A549 (cell line): ENCODE measurements at regions not wholly inside any gene's neighbourhood (a gene's known extent, or its start where the extent isn't known, plus 50 kb on each side); places are given as distances from the start of the nearest gene placed in this dataset.

Source experiments
- ATAC-seq, 2 experiments: fragments of 200-7000 bp in 1 of 2; fragments of >200 bp in 1 of 2; cut with Nextera tagmentation in 1 of 2; cut with Tn5 transposase in 1 of 2; 3 replicates each; pipeline versions ENCODE4 v1.8.0 to v1.9.1; 2018 to 2020; ENCODE audit warnings: mild to moderate bottlenecking in 1 of 2, moderate library complexity in 1 of 2
- CTCF ChIA-PET: fragments of 300-600 bp; sonication (Branson Sonifier 250); formaldehyde crosslinking; extraction: SDS; loops from one replicate; lab custom pipeline; 2021; ENCODE audit warnings: antibody characterized with exemption, inconsistent platforms; lab: Yijun Ruan, JAX
- POLR2A ChIA-PET: fragments of 350-600 bp; formaldehyde crosslinking; extraction: SDS; loops from one replicate; lab custom pipeline; 2021; ENCODE audit warnings: antibody characterized with exemption, inconsistent platforms; lab: Yijun Ruan, JAX
- DNase-seq, 2 experiments: peaks; one replicate each; pipeline versions ENCODE4 v3.0.0 to v3.0.0-alpha.2; 2011 to 2016; ENCODE audit warnings: low read depth in 1 of 2, low spot score in 1 of 2
- FAIRE-seq: peaks from 2 replicates; lab custom pipeline; 2011; peaks lifted over from hg19 to GRCh38; lab: Jason Lieb, UNC
- H3K27ac ChIP-seq, 2 experiments: fragments of >200 bp; sonication (Bioruptor Twin); formaldehyde crosslinking; 3 replicates each; pipeline ENCODE4 v1.5.1; 2016 to 2017
- H3K4me1 ChIP-seq: fragments of >200 bp; sonication (Bioruptor Twin); formaldehyde crosslinking; 3 replicates; pipeline ENCODE4 v1.6.1; 2016
- H3K4me2 ChIP-seq: fragments of >200 bp; sonication (Bioruptor Twin); formaldehyde crosslinking; 3 replicates; pipeline ENCODE4 v1.6.1; 2016
- H3K4me3 ChIP-seq: fragments of >200 bp; sonication (Bioruptor Twin); formaldehyde crosslinking; 3 replicates; pipeline ENCODE4 v1.5.1; 2016
- H3K9me3 ChIP-seq: fragments of >200 bp; sonication (Bioruptor Twin); formaldehyde crosslinking; 3 replicates; pipeline ENCODE4 v1.6.1; 2016
- ATOH8 ChIP-seq: fragments of 250-450 bp; sonication (Bioruptor Pico); IDR thresholded peaks from 2 replicates; pipeline ENCODE4 v1.5.0; 2020; ENCODE audit warnings: low read depth, mild to moderate bottlenecking, moderate library complexity
- CEBPB ChIP-seq, 2 experiments: fragments of >200 bp in 1 of 2; sonication (Bioruptor Twin) in 1 of 2; formaldehyde crosslinking in 1 of 2; IDR thresholded peaks; 2 replicates each; pipeline ENCODE4 v1.6.1; 2012 to 2016
- ESRRA ChIP-seq: fragments of 150-350 bp; IDR thresholded peaks from 2 replicates; pipeline ENCODE4 v1.6.1; 2014; ENCODE audit warnings: mild to moderate bottlenecking, low read length, borderline replicate concordance
- GATA3 ChIP-seq: IDR thresholded peaks from 2 replicates; pipeline ENCODE4 v1.6.1; 2012; ENCODE audit warnings: borderline replicate concordance
- HEYL ChIP-seq: fragments of 250-450 bp; sonication (Bioruptor Pico); IDR thresholded peaks from 2 replicates; pipeline ENCODE4 v1.8.0; 2021; ENCODE audit warnings: mild to moderate bottlenecking, moderate library complexity
- HOXB13 ChIP-seq: fragments of 250-450 bp; sonication (Bioruptor Pico); IDR thresholded peaks from 2 replicates; pipeline ENCODE4 v1.5.0; 2020; ENCODE audit warnings: low read depth, mild to moderate bottlenecking, moderate library complexity
- HOXB5 ChIP-seq: fragments of 250-450 bp; sonication (Bioruptor Pico); IDR thresholded peaks from 2 replicates; pipeline ENCODE4 v1.5.0; 2020; ENCODE audit warnings: mild to moderate bottlenecking, moderate library complexity
- JUNB ChIP-seq: fragments of >200 bp; sonication (Bioruptor Twin); formaldehyde crosslinking; IDR thresholded peaks from 2 replicates; pipeline ENCODE4 v1.6.1; 2016
- PHF8 ChIP-seq: fragments of 200-600 bp; sonication (generic); IDR thresholded peaks from 2 replicates; pipeline ENCODE4 v1.6.1; 2016; ENCODE audit warnings: low read depth, mild to moderate bottlenecking, antibody characterized with exemption, moderate library complexity, borderline replicate concordance
- RCOR1 ChIP-seq: fragments of 150-350 bp; IDR thresholded peaks from 2 replicates; pipeline ENCODE4 v1.6.1; 2014; ENCODE audit warnings: antibody characterized with exemption, low read length, low read depth
- RFX5 ChIP-seq: fragments of 450-650 bp; IDR thresholded peaks from 2 replicates; pipeline ENCODE4 v1.7.1; 2014; ENCODE audit warnings: antibody characterized with exemption, mild to moderate bottlenecking, moderate library complexity
- RNF2 ChIP-seq: fragments of 200-600 bp; sonication (generic); IDR thresholded peaks from 2 replicates; pipeline ENCODE4 v1.6.1; 2016; ENCODE audit warnings: low read depth, mild to moderate bottlenecking, antibody characterized with exemption, moderate library complexity, borderline replicate concordance
- SMC3 ChIP-seq: fragments of >200 bp; sonication (Bioruptor Twin); formaldehyde crosslinking; IDR thresholded peaks from 3 replicates; pipeline ENCODE4 v1.6.1; 2018; ENCODE audit warnings: inconsistent platforms
- TFCP2L1 ChIP-seq: fragments of 250-450 bp; sonication (Bioruptor Pico); IDR thresholded peaks from 2 replicates; pipeline ENCODE4 v1.5.0; 2021; ENCODE audit warnings: mild to moderate bottlenecking
- TP53 ChIP-seq: fragments of 250-450 bp; sonication (Bioruptor Pico); IDR thresholded peaks from 2 replicates; pipeline ENCODE4 v1.5.0; 2021; ENCODE audit warnings: mild to moderate bottlenecking, moderate library complexity
- ZC3H11A ChIP-seq: fragments of 450-650 bp; IDR thresholded peaks from 2 replicates; pipeline ENCODE4 v1.6.1; 2014; ENCODE audit warnings: antibody characterized with exemption, mild to moderate bottlenecking
- ZNF302 ChIP-seq: fragments of 250-450 bp; sonication (Bioruptor Pico); IDR thresholded peaks from 2 replicates; pipeline ENCODE4 v1.9.0; 2021; ENCODE audit warnings: inconsistent platforms, mild to moderate bottlenecking, moderate library complexity
- WGBS: methylation state at CpG from one replicate; pipeline ENCODE4 v1.1.6; 2017; ENCODE audit errors: missing lambda C conversion rate; 5-methylcytosine and 5-hydroxymethylcytosine counted together
- TF ChIP-seq, protein P1 (sequence below): fragments of >200 bp; sonication (Bioruptor Twin); formaldehyde crosslinking; IDR thresholded peaks from 3 replicates; pipeline ENCODE4 v1.5.1; 2016
- TF ChIP-seq, protein P2 (sequence below): fragments of 150-350 bp; IDR thresholded peaks from 2 replicates; pipeline ENCODE4 v1.6.1; 2014; ENCODE audit warnings: low read depth, mild to moderate bottlenecking, low read length
- TF ChIP-seq, protein P3 (sequence below): fragments of 450-650 bp; IDR thresholded peaks from 2 replicates; pipeline ENCODE4 v1.6.1; 2014; ENCODE audit warnings: antibody characterized with exemption

DNA sequence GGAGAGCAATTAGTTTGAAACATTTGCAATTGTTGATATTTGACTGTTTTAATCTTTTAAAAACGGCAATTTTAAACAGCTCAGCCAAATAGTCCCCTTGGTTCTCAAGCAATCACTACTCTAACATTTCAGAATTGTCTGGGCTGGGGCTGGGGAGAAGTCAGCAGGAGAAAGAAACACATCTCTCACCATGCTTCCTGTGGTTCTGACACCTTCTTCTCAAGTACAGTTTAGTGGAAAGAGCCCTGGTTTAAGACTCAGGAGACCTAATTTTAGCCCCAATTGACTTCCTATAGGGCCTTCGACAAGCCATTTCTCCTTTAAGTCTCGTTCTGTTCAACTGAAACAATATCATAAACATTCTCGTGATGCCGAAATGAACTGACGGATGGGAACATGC is 168.4 kb upstream of the CDYL start:
- H3K9me3 ChIP-seq: no peaks in the 10 kb centered on the region
- no peaks in the 10 kb centered on the region for H3K4me1 ChIP-seq
- POLR2A ChIA-PET: no interaction called here
- H3K4me3 ChIP-seq: no peak overlapping the region
- no peak overlapping the region for H3K4me2 ChIP-seq
- FAIRE-seq (no peak), ATAC-seq (no peak), DNase-seq (no peak)
- WGBS: 79% methylated on average over 6 of the region's 6 CpGs
- H3K27ac ChIP-seq: no peak overlapping the region
- TF ChIP-seq GATA3: no peak
- CTCF ChIA-PET: no interaction called here

DNA sequence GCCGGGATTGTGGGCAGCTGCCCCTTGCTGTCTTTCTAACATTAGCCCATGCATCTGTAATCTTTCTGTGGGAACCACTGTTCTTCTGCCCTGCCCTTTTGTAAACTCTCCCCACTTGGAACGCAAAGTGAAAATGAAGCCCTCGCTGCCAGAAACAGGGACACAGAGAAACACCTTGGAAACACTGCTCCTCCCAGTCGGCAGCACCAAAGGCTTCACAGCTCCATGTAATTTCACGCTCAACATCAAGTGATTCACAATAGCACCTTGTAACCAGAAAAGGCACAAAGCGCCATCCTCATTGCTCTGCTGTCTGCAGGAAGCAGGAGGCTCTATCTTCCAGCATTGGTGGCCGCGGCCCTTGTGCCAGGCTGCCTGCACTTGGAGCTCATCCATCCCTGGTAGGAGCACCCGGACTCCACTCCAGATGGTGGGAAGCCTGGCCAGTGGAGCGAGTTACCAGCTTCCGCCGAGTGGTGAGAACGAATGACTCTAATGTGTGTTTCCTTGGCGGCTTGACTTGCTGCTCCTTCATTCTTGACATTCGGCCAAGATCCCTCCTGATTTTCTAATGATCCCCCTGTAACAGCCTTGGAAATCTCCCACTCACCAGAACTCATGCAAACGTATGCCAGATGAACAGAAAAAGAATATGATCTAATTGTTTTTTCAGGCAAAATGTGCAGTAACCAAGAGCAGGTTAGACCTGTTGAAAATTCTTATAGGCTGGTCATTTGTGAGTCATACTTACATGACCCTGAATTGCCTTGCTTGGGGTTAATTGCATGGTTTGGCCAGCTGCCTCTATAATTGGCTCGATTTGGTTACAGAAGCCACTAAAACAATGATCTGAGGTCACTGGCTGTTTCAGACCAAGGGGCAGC is 169.1 kb upstream of the CDYL start:
- POLR2A ChIA-PET: no interaction called here
- H3K4me1 ChIP-seq: no peaks in the 10 kb centered on the region
- H3K9me3 ChIP-seq: no peaks in the 10 kb centered on the region
- CTCF ChIA-PET: interaction anchor here (0.5 kb wide), 2 partner anchors 166 to 223 kb away, joined by 3 to 4 read pairs; no protein-coding TSS in a partner anchor
- no peak overlapping the region for H3K27ac ChIP-seq
- TF ChIP-seq RCOR1 (no peak), ESRRA (no peak)
- H3K4me3 ChIP-seq: no peak overlapping the region
- no peak for FAIRE-seq
- H3K4me2 ChIP-seq: no peak overlapping the region
- DNase-seq: no peak
- no peak for ATAC-seq
- 79% methylated on average over 17 of the region's 17 CpGs for WGBS

GRCh38 chr6:4606016-4606415 is 170.2 kb upstream of the CDYL start:
- FAIRE-seq (no peak), DNase-seq (no peak), ATAC-seq (no peak)
- no peak overlapping the region for H3K27ac ChIP-seq
- no peak overlapping the region for H3K4me3 ChIP-seq
- POLR2A ChIA-PET: no interaction called here
- no peak overlapping the region for H3K4me2 ChIP-seq
- no peaks in the 10 kb centered on the region for H3K4me1 ChIP-seq
- CTCF ChIA-PET: interaction anchor here (0.5 to 0.9 kb wide), 2 partner anchors 222 to 251 kb away, joined by 3 to 4 read pairs; no protein-coding TSS in a partner anchor
- WGBS: 85% methylated on average over 3 of the region's 7 CpGs
- TF ChIP-seq CEBPB (IDR thresholded peaks at IDR 0.05) (no peak), TP53 (no peak), HOXB13 (CRISPR knock-in tag) (no peak), RFX5 (no peak), GATA3 (no peak), RNF2 (no peak), SMC3 (no peak), JUNB (no peak), TFCP2L1 (CRISPR knock-in tag) (no peak), ATOH8 (CRISPR knock-in tag) (no peak), ZNF302 (CRISPR knock-in tag) (no peak), HOXB5 (no peak), ESRRA (no peak), ZC3H11A (no peak), HEYL (CRISPR knock-in tag) (no peak), PHF8 (no peak)
- TF ChIP-seq, protein P1, sequence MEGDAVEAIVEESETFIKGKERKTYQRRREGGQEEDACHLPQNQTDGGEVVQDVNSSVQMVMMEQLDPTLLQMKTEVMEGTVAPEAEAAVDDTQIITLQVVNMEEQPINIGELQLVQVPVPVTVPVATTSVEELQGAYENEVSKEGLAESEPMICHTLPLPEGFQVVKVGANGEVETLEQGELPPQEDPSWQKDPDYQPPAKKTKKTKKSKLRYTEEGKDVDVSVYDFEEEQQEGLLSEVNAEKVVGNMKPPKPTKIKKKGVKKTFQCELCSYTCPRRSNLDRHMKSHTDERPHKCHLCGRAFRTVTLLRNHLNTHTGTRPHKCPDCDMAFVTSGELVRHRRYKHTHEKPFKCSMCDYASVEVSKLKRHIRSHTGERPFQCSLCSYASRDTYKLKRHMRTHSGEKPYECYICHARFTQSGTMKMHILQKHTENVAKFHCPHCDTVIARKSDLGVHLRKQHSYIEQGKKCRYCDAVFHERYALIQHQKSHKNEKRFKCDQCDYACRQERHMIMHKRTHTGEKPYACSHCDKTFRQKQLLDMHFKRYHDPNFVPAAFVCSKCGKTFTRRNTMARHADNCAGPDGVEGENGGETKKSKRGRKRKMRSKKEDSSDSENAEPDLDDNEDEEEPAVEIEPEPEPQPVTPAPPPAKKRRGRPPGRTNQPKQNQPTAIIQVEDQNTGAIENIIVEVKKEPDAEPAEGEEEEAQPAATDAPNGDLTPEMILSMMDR: no peak
- TF ChIP-seq, protein P2, sequence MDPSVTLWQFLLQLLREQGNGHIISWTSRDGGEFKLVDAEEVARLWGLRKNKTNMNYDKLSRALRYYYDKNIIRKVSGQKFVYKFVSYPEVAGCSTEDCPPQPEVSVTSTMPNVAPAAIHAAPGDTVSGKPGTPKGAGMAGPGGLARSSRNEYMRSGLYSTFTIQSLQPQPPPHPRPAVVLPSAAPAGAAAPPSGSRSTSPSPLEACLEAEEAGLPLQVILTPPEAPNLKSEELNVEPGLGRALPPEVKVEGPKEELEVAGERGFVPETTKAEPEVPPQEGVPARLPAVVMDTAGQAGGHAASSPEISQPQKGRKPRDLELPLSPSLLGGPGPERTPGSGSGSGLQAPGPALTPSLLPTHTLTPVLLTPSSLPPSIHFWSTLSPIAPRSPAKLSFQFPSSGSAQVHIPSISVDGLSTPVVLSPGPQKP: no peak
- TF ChIP-seq, protein P3, sequence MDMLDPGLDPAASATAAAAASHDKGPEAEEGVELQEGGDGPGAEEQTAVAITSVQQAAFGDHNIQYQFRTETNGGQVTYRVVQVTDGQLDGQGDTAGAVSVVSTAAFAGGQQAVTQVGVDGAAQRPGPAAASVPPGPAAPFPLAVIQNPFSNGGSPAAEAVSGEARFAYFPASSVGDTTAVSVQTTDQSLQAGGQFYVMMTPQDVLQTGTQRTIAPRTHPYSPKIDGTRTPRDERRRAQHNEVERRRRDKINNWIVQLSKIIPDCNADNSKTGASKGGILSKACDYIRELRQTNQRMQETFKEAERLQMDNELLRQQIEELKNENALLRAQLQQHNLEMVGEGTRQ: no peak
- no peaks in the 10 kb centered on the region for H3K9me3 ChIP-seq
